ENCODE measurements at regions not wholly inside any gene's neighbourhood (a gene's known extent, or its start where the extent isn't known, plus 50 kb on each side); places are given as distances from the start of the nearest gene placed in this dataset.
A peak's percentile ranks its signal among the peaks of the same experiment; 100 is the strongest.

GRCh38 chr3:139131951-139132350 lies 87.3 kb upstream of the PRR23C start:
- Histone ChIP-seq H2AFZ (ENCODE audit: low read depth, low read length) (no peak overlapping the region), H3K4me2 (ENCODE audit: insufficient read depth, low read length) (no peak overlapping the region), H3K9me3 (replicated peaks; ENCODE audit: control insufficient read depth, insufficient read depth, low read depth, low read length) (no peaks in the 10 kb centered on the region), H3K9me1 (ENCODE audit: control insufficient read depth, insufficient read depth, low read length) (no peaks in the 10 kb centered on the region), H3K36me3 (ENCODE audit: control insufficient read depth, insufficient read depth, low read length) (no peaks in the 10 kb centered on the region), H3K79me2 (ENCODE audit: control insufficient read depth, insufficient read depth, low read length) (no peaks in the 10 kb centered on the region), H3K4me1 (replicated peaks in 1 of 2; ENCODE audit: control insufficient read depth in 2 of 2, insufficient read depth in 2 of 2, low read length in 2 of 2) (peaks cover 0 to 31% of the 10 kb centered on the region in 2 experiments; a peak in 2 of 5 replicates), H3K4me3 (no peak overlapping the region), H3K27me3 (ENCODE audit: control insufficient read depth in 2 of 2, insufficient read depth in 2 of 2, low read length in 2 of 2) (no peaks in the 10 kb centered on the region), H4K20me1 (replicated peaks; ENCODE audit: control insufficient read depth, insufficient read depth, low read length) (no peaks in the 10 kb centered on the region), H3K9ac (ENCODE audit: insufficient read depth in 1 of 2, low read depth in 2 of 2, low read length in 2 of 2) (no peak overlapping the region), H3K27ac (ENCODE audit: extremely low read depth, low read depth, low read length) (no peak overlapping the region)
- FAIRE-seq (no peak), DNase-seq (ENCODE audit: extremely low read depth in 1 of 4, low spot score in 3 of 4) (peak in 1 of 4 experiments; percentile 14), ATAC-seq (no peak)
- 12% methylated on average over 1 of the region's 1 CpG for WGBS (ENCODE audit: insufficient coverage, low coverage, missing lambda C conversion rate)
- CTCF ChIA-PET (ENCODE audit: low intra/inter-chr PET ratio) = no interaction called here
- BruUV-seq (replicated peaks) = no TSS peak
- POLR2A ChIA-PET = interaction anchor here (3.6 kb wide), 1 partner anchor 11 kb away, joined by 10 read pairs; no protein-coding TSS in a partner anchor
- no peak for TF ChIP-seq E2F3 (CRISPR knock-in tag; IDR thresholded peaks at IDR 0.05)
- TF ChIP-seq FOXK2 (conservative IDR thresholded peaks at IDR 0.05 in 1 of 2, IDR thresholded peaks at IDR 0.05 in 1 of 2; ENCODE audit: low read depth in 2 of 2) = no peak
- TF ChIP-seq HMG20A (CRISPR knock-in tag; conservative IDR thresholded peaks at IDR 0.05) = no peak
- peak; percentile 22 for TF ChIP-seq CBFA2T3 (IDR thresholded peaks at IDR 0.05)
- TF ChIP-seq CBFA2T2 (conservative IDR thresholded peaks at IDR 0.05) = 0 out of 2 replicates have a peak, but pooled peaks have one; percentile 7
- no peak for TF ChIP-seq NR2C1 (IDR thresholded peaks at IDR 0.05)
- no peak for TF ChIP-seq NR2C1 (tag; IDR thresholded peaks at IDR 0.05)
- TF ChIP-seq JUND (IDR thresholded peaks at IDR 0.05; ENCODE audit: borderline replicate concordance, low read depth, low read length) = 0 out of 2 replicates have a peak, but pooled peaks have one; percentile 8
- TF ChIP-seq JUND (tag; IDR thresholded peaks at IDR 0.05; ENCODE audit: borderline replicate concordance, low read depth, low read length) = no peak
- no peak for TF ChIP-seq ZNF699 (CRISPR knock-in tag; IDR thresholded peaks at IDR 0.05; ENCODE audit: insufficient replicate concordance)
- no peak for TF ChIP-seq ZC3H4 (CRISPR knock-in tag; IDR thresholded peaks at IDR 0.05; ENCODE audit: borderline replicate concordance)
- TF ChIP-seq CREM (IDR thresholded peaks at IDR 0.05; ENCODE audit: low read depth) = peak; percentile 37; the same call in 1 of the 2 replicates
- in situ Hi-C loops (cut with MboI) (no loop called here), intact Hi-C loops (cut with micrococcal nuclease) (no loop called here)
